Activated CD8-positive, alpha-beta memory T cell treated with anti-CD3 and anti-CD28 coated beads, Interleukin-2, amount 50 U/mL, for 1 hour (primary cell): ENCODE measurements at regions not wholly inside any gene's neighbourhood (a gene's known extent, or its start where the extent isn't known, plus 50 kb on each side); places are given as distances from the start of the nearest gene placed in this dataset.

Experiments
- DNase-seq: peaks from one replicate; pipeline ENCODE4 v3.0.0-alpha.2; 2020; ENCODE audit errors: extremely low read depth

GRCh38 chr20:20829681-20830080 lies 117.2 kb upstream of the RALGAPA2 start:
- DNase-seq: no peak

- DNase-seq: no peak
Observed at GRCh38 chr20:20827992-20828597, 115.7 kb upstream of the RALGAPA2 start.

GRCh38 chr20:20824924-20825584 lies 112.6 kb upstream of the RALGAPA2 start:
- no peak for DNase-seq

- DNase-seq: no peak
Observed at GRCh38 chr20:20823476-20823881, 111.0 kb upstream of the RALGAPA2 start.

GRCh38 chr20:20821484-20822260 lies 109.2 kb upstream of the RALGAPA2 start:
- no peak for DNase-seq

- DNase-seq: no peak
Observed at GRCh38 chr20:20820785-20821483, 108.5 kb upstream of the RALGAPA2 start.

- DNase-seq: no peak
Observed at GRCh38 chr20:20820104-20820503, 107.7 kb upstream of the RALGAPA2 start.

GRCh38 chr20:20816969-20817755 lies 104.7 kb upstream of the RALGAPA2 start:
- DNase-seq: no peak

GRCh38 chr20:20815711-20816455 lies 103.4 kb upstream of the RALGAPA2 start:
- DNase-seq: no peak

GRCh38 chr20:20814685-20815084 lies 102.2 kb upstream of the RALGAPA2 start:
- DNase-seq: no peak

GRCh38 chr20:20812136-20812535 lies 99.7 kb upstream of the RALGAPA2 start:
- no peak for DNase-seq

GRCh38 chr20:20808016-20808415 lies 95.6 kb upstream of the RALGAPA2 start:
- DNase-seq: no peak

- DNase-seq: no peak
Observed at GRCh38 chr20:20806121-20807095, 94.0 kb upstream of the RALGAPA2 start.

- no peak for DNase-seq
Observed at GRCh38 chr20:20803011-20803410, 90.6 kb upstream of the RALGAPA2 start.

- no peak for DNase-seq
Observed at GRCh38 chr20:20802328-20802727, 89.9 kb upstream of the RALGAPA2 start.

GRCh38 chr20:20799716-20800312 lies 87.4 kb upstream of the RALGAPA2 start:
- DNase-seq: no peak

- DNase-seq: no peak
Observed at GRCh38 chr20:20797521-20798310, 85.3 kb upstream of the RALGAPA2 start.

GRCh38 chr20:20796766-20797440 lies 84.5 kb upstream of the RALGAPA2 start:
- DNase-seq: no peak
